IPS DF 6.9 (cell line): ENCODE measurements at regions not wholly inside any gene's neighbourhood (a gene's known extent, or its start where the extent isn't known, plus 50 kb on each side); places are given as distances from the start of the nearest gene placed in this dataset.

ENCODE experiments used
- DNase-seq: peaks from one replicate; pipeline ENCODE4 v3.0.0-alpha.2; 2013; ENCODE audit warnings: low read depth, low spot score
- H3K27ac ChIP-seq: one replicate; pipeline ENCODE4 v1.5.1; 2013; ENCODE audit warnings: low read length, control low read depth
- H3K27me3 ChIP-seq: 2 replicates; pipeline ENCODE4 v1.6.1; 2013; ENCODE audit warnings: mild to moderate bottlenecking, low read length; ENCODE audit not compliant: control insufficient read depth, insufficient read depth
- H3K36me3 ChIP-seq: 2 replicates; pipeline ENCODE4 v1.6.1; 2013; ENCODE audit warnings: low read length; ENCODE audit not compliant: control insufficient read depth, insufficient read depth
- H3K4me1 ChIP-seq: 2 replicates; pipeline ENCODE4 v1.6.1; 2013; ENCODE audit warnings: low read length; ENCODE audit not compliant: control insufficient read depth, insufficient read depth
- H3K4me3 ChIP-seq: 2 replicates; pipeline ENCODE4 v1.5.1; 2013; ENCODE audit warnings: mild to moderate bottlenecking, low read length
- H3K9me3 ChIP-seq: 2 replicates; pipeline ENCODE4 v1.6.1; 2013; ENCODE audit warnings: low read length, inconsistent platforms; ENCODE audit not compliant: control insufficient read depth, insufficient read depth
- WGBS: extraction: QIAGEN DNeasy Blood & Tissue Kit; methylation state at CpG from one replicate; pipeline ENCODE4 v1.1.7; 2013; ENCODE audit warnings: mixed read lengths, missing lambda C conversion rate; ENCODE audit not compliant: insufficient read length, insufficient coverage; 5-methylcytosine and 5-hydroxymethylcytosine counted together

DNA sequence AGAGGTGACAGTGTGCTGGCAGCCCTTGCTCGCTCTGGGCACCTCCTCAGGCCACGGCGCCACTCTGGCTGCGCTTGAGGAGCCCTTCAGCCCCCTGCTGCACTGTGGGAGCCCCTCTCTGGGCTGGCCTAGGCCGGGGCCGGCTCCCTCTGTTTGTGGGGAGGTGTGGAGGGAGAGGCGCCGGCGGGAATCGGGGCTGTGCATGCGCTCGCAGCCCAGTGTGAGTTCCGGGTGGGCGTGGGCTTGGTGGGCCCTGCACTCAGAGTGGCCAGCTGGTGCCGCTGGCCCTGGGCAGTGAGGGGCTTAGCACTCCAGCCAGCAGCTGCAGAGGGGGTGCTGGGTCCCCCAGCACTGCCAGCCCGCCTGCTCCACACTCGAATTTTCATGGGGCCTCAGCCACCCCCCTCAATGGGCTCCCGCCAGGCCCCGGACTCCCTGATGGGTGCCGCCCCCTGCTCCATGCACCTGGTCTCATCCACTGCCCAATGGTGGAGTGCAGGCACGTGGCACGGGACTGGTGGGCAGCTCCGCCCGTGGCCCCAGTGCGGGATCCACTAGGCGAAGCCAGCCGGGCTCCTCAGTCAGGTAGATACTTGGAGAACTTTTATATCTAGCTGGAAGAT, 96.7 kb upstream of the BET1 start:
- H3K9me3 ChIP-seq = no peaks in the 10 kb centered on the region; the same call in 1 of the 2 replicates
- H3K4me3 ChIP-seq = no peak overlapping the region
- H3K36me3 ChIP-seq = no peaks in the 10 kb centered on the region
- no peak overlapping the region for H3K27ac ChIP-seq
- no peaks in the 10 kb centered on the region for H3K4me1 ChIP-seq
- no peak for DNase-seq
- no CpG with 5 or more reads among the region's 27 CpGs for WGBS
- no peaks in the 10 kb centered on the region for H3K27me3 ChIP-seq

DNA sequence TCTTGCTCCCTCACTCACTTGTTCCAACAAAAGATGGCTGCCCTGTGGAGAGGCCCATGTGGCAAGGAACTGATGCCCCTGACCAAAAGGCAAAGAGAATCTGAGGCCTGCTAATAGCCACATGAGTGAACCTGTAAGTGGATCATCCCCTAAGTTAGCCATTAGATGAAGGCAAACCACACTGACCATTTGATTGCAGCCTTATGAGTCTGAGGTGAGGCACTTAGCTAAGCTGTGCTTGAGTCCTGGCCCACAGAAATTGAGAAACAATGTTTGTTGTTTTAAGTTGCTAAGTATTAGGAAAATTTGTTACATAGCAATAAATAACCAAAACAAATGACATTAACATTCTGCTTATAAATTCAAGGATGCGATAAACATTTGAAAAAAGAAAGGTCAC, 100.1 kb upstream of the BET1 start:
- DNase-seq = no peak
- no CpG with 5 or more reads among the region's 1 CpG for WGBS
- H3K4me3 ChIP-seq = no peak overlapping the region
- H3K27me3 ChIP-seq = no peaks in the 10 kb centered on the region
- no peaks in the 10 kb centered on the region for H3K36me3 ChIP-seq
- no peak overlapping the region for H3K27ac ChIP-seq
- no peaks in the 10 kb centered on the region; the same call in 1 of the 2 replicates for H3K9me3 ChIP-seq
- no peaks in the 10 kb centered on the region for H3K4me1 ChIP-seq

DNA sequence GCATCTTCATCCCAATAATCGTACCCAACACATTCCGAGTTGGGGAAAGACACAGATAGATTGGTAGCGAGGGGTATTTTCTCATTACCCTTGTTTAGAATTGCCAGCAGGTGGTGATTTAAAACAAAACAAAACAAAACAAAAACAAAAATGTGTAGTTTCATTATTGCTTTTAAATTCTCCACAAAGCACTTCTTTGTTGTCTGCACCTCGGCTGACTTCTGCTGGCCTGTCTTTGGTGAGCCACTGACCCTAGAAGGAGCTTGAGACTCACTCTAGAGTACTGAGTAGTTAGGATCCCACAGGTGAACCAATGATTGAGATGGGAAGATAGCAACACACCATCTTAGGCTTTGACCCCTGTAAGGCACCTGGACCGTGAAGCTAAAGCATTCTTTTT, 105.4 kb upstream of the BET1 start:
- Histone ChIP-seq H3K36me3 (no peaks in the 10 kb centered on the region), H3K9me3 (no peaks in the 10 kb centered on the region), H3K4me3 (no peak overlapping the region), H3K27me3 (no peaks in the 10 kb centered on the region), H3K4me1 (no peaks in the 10 kb centered on the region), H3K27ac (no peak overlapping the region)
- DNase-seq = no peak
- WGBS = no CpG with 5 or more reads among the region's 5 CpGs

DNA sequence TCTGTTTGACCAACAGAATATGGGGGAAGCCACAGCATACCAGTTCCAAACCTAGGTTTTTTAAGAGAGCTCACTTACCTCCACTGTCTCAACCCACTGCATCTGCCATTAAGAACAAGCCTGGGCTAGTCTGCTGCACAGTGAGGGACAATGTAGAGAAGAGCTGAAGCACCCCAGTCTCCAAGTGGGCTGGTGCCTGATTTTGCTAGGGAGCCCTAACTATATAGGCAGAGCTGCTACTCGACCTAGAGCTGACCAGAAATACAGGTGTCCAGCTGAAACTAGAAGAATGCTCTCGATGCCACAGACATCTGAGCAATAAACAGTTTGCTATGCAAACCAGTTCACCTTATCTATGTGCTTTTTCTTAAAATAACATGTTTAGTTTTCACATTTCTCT, 106.9 kb upstream of the BET1 start:
- H3K4me3 ChIP-seq = no peak overlapping the region
- no peaks in the 10 kb centered on the region for H3K4me1 ChIP-seq
- WGBS = no CpG with 5 or more reads among the region's 2 CpGs
- no peak overlapping the region for H3K27ac ChIP-seq
- H3K36me3 ChIP-seq = no peaks in the 10 kb centered on the region
- DNase-seq = no peak
- H3K27me3 ChIP-seq = no peaks in the 10 kb centered on the region
- no peaks in the 10 kb centered on the region for H3K9me3 ChIP-seq

DNA sequence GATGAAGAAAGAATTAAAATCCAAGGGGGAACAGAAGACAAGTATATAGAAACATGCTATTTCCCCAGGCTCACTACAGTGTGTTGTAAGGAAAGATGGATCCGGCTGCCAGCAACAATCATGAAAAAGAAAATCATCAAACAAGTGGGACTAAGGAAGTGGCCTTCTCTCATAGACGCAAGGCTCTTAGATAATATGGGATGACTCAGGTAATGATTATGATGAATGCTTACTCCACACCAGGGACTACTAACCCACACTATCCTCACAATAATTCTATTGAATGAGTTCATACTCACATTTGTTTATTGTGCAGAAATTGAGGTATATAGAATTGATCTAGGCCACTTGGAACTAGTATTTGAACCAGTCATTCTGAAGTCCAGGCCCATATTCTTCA, 111.2 kb upstream of the BET1 start:
- WGBS = no CpG with 5 or more reads among the region's 2 CpGs

DNA sequence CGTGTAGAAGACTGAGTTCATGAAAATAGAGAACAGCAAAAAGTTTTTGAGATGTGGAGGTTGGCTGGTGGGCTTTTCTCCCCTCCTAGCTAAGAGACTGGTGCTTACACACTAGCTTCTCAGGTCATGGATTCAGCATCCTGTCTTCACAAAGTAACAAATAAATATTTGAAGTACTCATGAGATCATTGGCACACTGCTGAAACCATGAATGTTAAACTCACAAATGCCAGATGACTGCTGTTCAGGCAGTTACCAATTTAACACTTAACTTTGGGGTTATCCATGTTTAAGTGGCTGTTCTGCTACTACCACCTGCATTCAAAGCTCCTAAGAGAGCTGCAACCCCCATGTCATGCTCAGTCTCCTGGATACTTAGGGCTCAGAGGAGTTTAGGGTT, 119.0 kb upstream of the BET1 start:
- no peak overlapping the region for H3K27ac ChIP-seq
- no peaks in the 10 kb centered on the region for H3K27me3 ChIP-seq
- no peak for DNase-seq
- H3K4me3 ChIP-seq = no peak overlapping the region
- no peaks in the 10 kb centered on the region for H3K36me3 ChIP-seq
- no peaks in the 10 kb centered on the region for H3K4me1 ChIP-seq
- WGBS = no CpG with 5 or more reads among the region's 1 CpG
- H3K9me3 ChIP-seq = no peaks in the 10 kb centered on the region

More for the DNA sequence above, 111.2 kb upstream of the BET1 start:
- no peaks in the 10 kb centered on the region for H3K9me3 ChIP-seq
- H3K27me3 ChIP-seq = no peaks in the 10 kb centered on the region
- H3K4me1 ChIP-seq = no peaks in the 10 kb centered on the region
- no peak overlapping the region for H3K4me3 ChIP-seq
- no peaks in the 10 kb centered on the region for H3K36me3 ChIP-seq
- H3K27ac ChIP-seq = no peak overlapping the region
- DNase-seq = no peak

DNA sequence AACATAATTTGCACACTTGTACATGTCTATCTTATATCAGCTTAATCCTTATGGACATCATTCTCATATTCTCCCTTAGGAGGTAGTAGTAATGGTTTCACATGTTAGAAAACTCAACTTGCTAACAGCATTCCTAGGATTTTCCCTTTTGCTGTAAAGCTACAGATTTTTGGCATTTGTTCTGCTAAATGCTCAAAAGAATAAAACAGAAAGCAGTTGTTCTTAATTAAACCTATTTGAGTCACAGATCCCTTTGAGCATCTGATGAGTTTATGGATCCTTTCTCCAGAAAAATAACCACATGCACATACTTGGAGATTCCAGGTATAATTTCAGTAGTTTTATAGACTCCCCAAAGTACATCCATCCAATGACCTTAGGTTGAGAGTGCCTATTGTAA, 122.9 kb upstream of the BET1 start:
- H3K27ac ChIP-seq = no peak overlapping the region
- no peaks in the 10 kb centered on the region for H3K4me1 ChIP-seq
- H3K9me3 ChIP-seq = no peaks in the 10 kb centered on the region
- no peak for DNase-seq
- no peak overlapping the region for H3K4me3 ChIP-seq
- H3K27me3 ChIP-seq = no peaks in the 10 kb centered on the region
- no peaks in the 10 kb centered on the region for H3K36me3 ChIP-seq

DNA sequence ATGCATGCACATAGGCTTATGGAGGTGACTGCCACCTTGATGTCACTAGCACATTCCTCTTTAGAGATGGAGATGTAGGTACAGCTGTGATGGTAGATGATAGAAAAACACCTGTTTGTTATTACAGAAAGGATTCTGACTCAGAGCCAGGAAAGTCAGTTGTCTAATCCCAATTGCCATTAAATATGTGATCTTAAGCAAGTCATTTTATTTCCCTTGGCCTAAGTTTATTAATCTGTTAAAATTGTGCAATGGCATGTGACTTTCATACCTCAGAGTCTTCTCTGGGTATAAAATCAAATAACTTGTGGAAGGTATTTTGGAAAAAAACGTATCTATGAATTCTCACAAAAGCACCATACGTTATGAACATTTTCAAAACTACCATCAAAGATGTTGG, 123.9 kb upstream of the BET1 start:
- Histone ChIP-seq H3K27me3 (no peaks in the 10 kb centered on the region), H3K4me3 (no peak overlapping the region), H3K4me1 (no peaks in the 10 kb centered on the region), H3K27ac (no peak overlapping the region), H3K36me3 (no peaks in the 10 kb centered on the region), H3K9me3 (no peaks in the 10 kb centered on the region)
- no peak for DNase-seq
- no CpG with 5 or more reads among the region's 2 CpGs for WGBS

DNA sequence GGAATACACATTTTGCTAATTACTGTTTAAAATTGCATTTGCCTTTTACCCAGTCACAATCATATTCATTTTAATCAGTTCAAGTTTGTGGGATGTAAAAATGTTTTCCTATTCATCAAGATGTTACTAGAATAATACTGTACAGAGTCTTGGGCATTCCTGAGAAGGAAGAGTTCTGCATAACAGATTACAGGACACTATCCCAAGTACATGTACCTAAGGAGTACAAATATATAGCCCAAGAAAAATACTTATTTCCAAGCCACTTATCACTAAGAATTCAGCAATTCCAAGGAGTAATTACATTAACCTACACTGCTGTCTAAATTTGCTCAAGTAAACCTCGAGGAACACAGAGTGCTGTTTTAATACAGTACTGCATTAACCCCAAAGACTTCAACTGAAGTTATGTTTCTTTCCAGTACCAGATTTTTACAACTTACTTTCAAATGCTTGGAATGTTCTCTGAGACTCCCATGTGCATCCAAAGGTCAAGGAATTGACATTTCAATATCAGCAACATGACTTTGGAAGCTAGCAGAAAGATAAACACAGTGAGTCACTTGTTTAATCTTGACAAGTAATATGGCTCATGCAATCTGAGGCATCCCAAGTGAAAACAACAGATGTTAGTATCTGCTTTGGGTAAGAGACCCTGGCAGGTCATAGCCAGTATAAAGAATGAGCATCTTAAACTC, 125.4 kb upstream of the BET1 start:
- DNase-seq = no peak
- H3K27ac ChIP-seq = no peak overlapping the region
- no peaks in the 10 kb centered on the region for H3K27me3 ChIP-seq
- no peaks in the 10 kb centered on the region for H3K9me3 ChIP-seq
- no peaks in the 10 kb centered on the region for H3K4me1 ChIP-seq
- H3K4me3 ChIP-seq = no peak overlapping the region
- no peaks in the 10 kb centered on the region for H3K36me3 ChIP-seq
- WGBS = no CpG with 5 or more reads among the region's 1 CpG

DNA sequence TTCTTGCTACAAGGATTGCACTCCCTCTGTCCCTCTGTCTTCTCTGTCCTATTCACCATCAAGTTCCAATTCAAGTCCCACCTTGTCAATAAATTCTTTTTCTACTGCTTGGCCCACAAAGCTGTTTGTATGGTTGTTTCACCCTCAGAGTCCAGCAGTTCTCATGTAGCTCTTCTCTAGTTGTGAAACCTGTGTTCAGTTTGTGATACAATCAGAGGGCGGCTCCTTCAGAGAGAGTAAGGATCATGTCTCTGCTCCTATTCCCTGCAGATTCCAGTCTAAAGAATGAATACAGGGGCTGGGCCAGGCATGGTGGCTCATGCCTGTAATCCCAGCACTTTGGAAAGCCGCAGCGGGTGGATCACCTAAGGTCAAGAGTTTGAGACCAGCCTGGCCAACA, 126.6 kb upstream of the BET1 start:
- no peaks in the 10 kb centered on the region for H3K36me3 ChIP-seq
- DNase-seq = no peak
- WGBS = no CpG with 5 or more reads among the region's 3 CpGs
- H3K27me3 ChIP-seq = no peaks in the 10 kb centered on the region
- no peaks in the 10 kb centered on the region for H3K9me3 ChIP-seq
- no peaks in the 10 kb centered on the region for H3K4me1 ChIP-seq
- no peak overlapping the region for H3K27ac ChIP-seq
- H3K4me3 ChIP-seq = no peak overlapping the region

DNA sequence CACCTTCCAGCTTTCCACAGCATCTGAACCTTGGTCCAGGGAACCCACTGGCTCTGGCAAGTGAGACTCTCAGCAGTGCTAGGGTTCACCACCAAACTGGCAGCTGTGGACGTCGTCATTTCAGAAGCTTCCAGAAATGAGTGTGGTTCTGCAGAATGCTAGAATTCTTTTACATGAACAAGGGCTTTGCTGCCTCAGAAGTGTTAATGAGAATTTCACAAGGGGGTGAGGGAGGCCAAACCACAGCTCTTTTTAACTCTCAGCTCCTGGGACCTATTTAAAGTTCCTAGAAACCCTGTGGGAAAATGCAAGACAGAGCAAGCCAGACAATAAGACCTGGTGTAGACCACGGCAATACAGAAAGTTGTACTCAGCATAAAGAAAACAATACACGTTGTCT, 129.3 kb upstream of the BET1 start:
- WGBS = no CpG with 5 or more reads among the region's 4 CpGs

More for the DNA sequence above, 129.3 kb upstream of the BET1 start:
- Histone ChIP-seq H3K4me1 (no peaks in the 10 kb centered on the region), H3K27me3 (no peaks in the 10 kb centered on the region), H3K9me3 (no peaks in the 10 kb centered on the region), H3K36me3 (no peaks in the 10 kb centered on the region), H3K27ac (no peak overlapping the region), H3K4me3 (no peak overlapping the region)
- no peak for DNase-seq
